ENCODE measurements at regions not wholly inside any gene's neighbourhood (a gene's known extent, or its start where the extent isn't known, plus 50 kb on each side); places are given as distances from the start of the nearest gene placed in this dataset.

GRCh38 chr4:188754372-188755002 is 615.2 kb downstream of the TRIML1 start:
- DNase-seq = no peak
- no peaks in the 10 kb centered on the region; the same call in 1 of the 2 replicates for H3K9me3 ChIP-seq
- H3K27me3 ChIP-seq = no peaks in the 10 kb centered on the region
- TF ChIP-seq, protein P1, sequence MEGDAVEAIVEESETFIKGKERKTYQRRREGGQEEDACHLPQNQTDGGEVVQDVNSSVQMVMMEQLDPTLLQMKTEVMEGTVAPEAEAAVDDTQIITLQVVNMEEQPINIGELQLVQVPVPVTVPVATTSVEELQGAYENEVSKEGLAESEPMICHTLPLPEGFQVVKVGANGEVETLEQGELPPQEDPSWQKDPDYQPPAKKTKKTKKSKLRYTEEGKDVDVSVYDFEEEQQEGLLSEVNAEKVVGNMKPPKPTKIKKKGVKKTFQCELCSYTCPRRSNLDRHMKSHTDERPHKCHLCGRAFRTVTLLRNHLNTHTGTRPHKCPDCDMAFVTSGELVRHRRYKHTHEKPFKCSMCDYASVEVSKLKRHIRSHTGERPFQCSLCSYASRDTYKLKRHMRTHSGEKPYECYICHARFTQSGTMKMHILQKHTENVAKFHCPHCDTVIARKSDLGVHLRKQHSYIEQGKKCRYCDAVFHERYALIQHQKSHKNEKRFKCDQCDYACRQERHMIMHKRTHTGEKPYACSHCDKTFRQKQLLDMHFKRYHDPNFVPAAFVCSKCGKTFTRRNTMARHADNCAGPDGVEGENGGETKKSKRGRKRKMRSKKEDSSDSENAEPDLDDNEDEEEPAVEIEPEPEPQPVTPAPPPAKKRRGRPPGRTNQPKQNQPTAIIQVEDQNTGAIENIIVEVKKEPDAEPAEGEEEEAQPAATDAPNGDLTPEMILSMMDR (IDR thresholded peaks at IDR 0.05; ENCODE audit: low read depth, low read length) = no peak
- H3K4me1 ChIP-seq = no peaks in the 10 kb centered on the region
- no peaks in the 10 kb centered on the region for H3K36me3 ChIP-seq
- H3K4me3 ChIP-seq (ENCODE audit: low read depth, low read length) = no peak overlapping the region

DNA sequence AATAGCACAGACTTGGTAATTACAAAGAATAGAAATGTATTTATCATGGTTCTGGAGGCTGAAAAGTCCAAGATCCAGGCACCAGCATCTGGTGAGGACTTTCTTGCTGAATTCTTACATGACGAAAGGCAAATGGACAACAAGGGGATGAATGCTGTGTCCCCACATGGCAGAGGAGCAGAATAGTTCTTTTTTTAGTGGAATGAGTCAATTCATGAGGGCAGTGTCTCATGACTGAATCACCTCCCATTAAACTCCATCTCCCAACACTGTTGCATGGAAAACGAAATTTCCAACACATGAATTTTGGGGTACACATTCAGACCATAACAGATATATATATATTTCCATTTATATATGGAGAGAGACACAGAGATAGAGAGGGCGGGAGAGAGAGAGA is 628.3 kb downstream of the TRIML1 start:
- Histone ChIP-seq H3K4me3 (ENCODE audit: low read depth, low read length) (no peak overlapping the region), H3K27me3 (no peaks in the 10 kb centered on the region), H3K4me1 (no peaks in the 10 kb centered on the region), H3K9me3 (no peaks in the 10 kb centered on the region), H3K36me3 (no peaks in the 10 kb centered on the region)
- no peak for DNase-seq
- TF ChIP-seq, protein P1 (IDR thresholded peaks at IDR 0.05; ENCODE audit: low read depth, low read length) = no peak

DNA sequence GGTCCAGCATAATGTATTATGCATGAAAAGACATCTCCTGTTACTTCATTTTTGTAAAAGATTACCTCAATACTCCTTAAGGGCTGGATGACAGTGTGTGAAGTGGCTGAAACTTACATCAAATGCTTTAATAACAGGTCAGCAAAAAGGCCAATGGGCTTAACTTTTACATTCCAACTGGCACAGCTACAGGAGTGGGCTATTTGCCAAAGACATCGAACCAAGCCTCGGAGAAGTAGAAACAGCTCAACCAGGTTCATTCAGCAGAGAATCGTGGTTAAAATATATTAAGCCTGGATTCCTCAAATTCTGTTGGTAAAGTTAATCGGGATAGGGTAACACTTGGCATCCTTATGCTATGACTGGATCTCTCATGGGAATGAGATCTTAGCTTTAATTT is 639.7 kb downstream of the TRIML1 start:
- Histone ChIP-seq H3K36me3 (no peaks in the 10 kb centered on the region), H3K9me3 (no peaks in the 10 kb centered on the region), H3K27me3 (no peaks in the 10 kb centered on the region), H3K4me1 (no peaks in the 10 kb centered on the region), H3K4me3 (ENCODE audit: low read depth, low read length) (no peak overlapping the region)
- TF ChIP-seq, protein P1 (IDR thresholded peaks at IDR 0.05; ENCODE audit: low read depth, low read length) = no peak
- no peak for DNase-seq

DNA sequence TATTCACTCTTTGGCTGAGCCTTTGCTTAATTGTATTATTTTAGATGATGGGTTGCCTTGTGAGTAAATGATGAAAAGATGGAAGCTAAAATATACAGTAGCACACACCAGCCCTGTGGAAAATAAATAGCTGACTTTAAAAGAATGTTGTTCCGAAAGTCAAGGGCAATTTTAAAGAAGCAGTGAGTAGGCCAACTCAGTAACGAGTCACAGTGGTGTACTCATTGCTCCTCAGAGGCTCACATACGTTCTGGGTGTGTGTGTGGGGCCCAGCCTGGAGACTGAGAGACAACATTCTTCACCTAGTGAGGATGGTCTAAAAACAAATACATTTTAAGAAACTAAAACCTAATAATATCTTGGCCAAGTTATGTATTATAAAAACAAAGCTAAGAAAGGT is 640.3 kb downstream of the TRIML1 start:
- Histone ChIP-seq H3K4me3 (ENCODE audit: low read depth, low read length) (no peak overlapping the region), H3K27me3 (no peaks in the 10 kb centered on the region), H3K36me3 (no peaks in the 10 kb centered on the region), H3K9me3 (no peaks in the 10 kb centered on the region), H3K4me1 (no peaks in the 10 kb centered on the region)
- no peak for DNase-seq
- TF ChIP-seq, protein P1 (IDR thresholded peaks at IDR 0.05; ENCODE audit: low read depth, low read length) = no peak

DNA sequence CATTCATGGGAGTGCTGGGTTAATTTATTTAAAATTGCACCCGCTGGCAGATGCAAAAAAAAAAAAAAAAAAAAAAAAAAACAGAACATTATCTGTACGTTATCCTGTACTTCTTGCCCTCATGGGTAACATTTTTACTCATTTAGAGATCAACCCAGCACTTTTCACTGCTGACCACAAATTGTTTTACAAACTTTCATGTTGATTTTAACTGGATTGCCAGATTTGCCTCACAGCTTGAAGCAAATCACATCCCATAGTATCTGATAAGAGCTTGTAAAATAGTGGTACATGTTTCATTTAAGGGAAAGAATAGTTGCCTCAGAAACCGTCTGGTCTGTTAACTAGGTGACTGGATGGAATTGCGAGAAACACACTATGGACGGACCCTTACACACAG is 640.8 kb downstream of the TRIML1 start:
- Histone ChIP-seq H3K27me3 (no peaks in the 10 kb centered on the region), H3K36me3 (no peaks in the 10 kb centered on the region), H3K4me3 (ENCODE audit: low read depth, low read length) (no peak overlapping the region), H3K4me1 (no peaks in the 10 kb centered on the region), H3K9me3 (no peaks in the 10 kb centered on the region)
- TF ChIP-seq, protein P1 (IDR thresholded peaks at IDR 0.05; ENCODE audit: low read depth, low read length) = no peak
- no peak for DNase-seq

DNA sequence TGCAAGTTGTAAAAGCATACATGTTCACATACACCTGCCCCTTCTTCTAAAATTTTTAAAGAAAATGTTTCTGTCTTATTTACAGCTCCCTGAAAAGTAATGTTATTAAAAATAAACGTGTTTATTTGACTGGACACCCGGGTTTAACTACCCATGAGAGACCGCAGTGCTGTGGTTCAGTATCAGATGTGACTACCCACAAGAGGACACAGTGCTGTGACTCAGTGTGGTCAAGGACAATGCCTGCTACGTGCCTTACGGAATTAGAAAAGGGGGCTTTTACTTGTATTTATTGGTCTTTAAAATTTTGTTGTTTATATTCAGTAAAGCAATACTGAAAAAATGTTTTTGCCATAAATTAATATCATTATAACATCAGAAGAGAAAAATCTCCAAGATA is 641.4 kb downstream of the TRIML1 start:
- TF ChIP-seq, protein P1 (IDR thresholded peaks at IDR 0.05; ENCODE audit: low read depth, low read length) = no peak

More for the DNA sequence above, 641.4 kb downstream of the TRIML1 start:
- no peaks in the 10 kb centered on the region for H3K27me3 ChIP-seq
- H3K4me3 ChIP-seq (ENCODE audit: low read depth, low read length) = no peak overlapping the region
- no peaks in the 10 kb centered on the region for H3K4me1 ChIP-seq
- H3K36me3 ChIP-seq = no peaks in the 10 kb centered on the region
- H3K9me3 ChIP-seq = no peaks in the 10 kb centered on the region
- no peak for DNase-seq
